ENCODE measurements at regions not wholly inside any gene's neighbourhood (a gene's known extent, or its start where the extent isn't known, plus 50 kb on each side); places are given as distances from the start of the nearest gene placed in this dataset.

DNA sequence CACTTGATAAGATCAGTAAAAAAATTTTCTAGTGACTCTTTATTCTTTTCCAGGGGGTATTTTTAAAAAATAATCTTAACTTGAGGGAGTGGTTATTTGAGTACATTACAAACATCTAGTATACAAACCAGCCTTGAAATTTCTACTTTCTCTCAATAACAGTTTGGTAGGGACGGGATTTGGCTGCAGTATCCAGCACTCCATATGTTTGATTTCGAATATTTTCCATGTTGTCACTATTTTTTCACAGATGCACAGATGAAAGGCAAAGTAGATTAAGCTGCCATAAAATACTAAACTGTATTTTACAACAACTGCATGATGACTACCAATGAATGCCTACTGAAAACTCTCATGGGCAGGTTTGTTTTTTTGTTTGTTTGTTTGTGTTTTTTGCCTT, 225.0 kb downstream of the COX7B2 start:
- no peak for DNase-seq (ENCODE audit: low read depth)
- no peak for FAIRE-seq
- Histone ChIP-seq H3K4me3 (ENCODE audit: low read depth, low read length) (no peak overlapping the region), H3K27me3 (ENCODE audit: control insufficient read depth, insufficient read depth, low read length) (no peaks in the 10 kb centered on the region), H3K36me3 (ENCODE audit: control insufficient read depth, insufficient read depth, low read length) (no peaks in the 10 kb centered on the region)
- TF ChIP-seq, protein P1, sequence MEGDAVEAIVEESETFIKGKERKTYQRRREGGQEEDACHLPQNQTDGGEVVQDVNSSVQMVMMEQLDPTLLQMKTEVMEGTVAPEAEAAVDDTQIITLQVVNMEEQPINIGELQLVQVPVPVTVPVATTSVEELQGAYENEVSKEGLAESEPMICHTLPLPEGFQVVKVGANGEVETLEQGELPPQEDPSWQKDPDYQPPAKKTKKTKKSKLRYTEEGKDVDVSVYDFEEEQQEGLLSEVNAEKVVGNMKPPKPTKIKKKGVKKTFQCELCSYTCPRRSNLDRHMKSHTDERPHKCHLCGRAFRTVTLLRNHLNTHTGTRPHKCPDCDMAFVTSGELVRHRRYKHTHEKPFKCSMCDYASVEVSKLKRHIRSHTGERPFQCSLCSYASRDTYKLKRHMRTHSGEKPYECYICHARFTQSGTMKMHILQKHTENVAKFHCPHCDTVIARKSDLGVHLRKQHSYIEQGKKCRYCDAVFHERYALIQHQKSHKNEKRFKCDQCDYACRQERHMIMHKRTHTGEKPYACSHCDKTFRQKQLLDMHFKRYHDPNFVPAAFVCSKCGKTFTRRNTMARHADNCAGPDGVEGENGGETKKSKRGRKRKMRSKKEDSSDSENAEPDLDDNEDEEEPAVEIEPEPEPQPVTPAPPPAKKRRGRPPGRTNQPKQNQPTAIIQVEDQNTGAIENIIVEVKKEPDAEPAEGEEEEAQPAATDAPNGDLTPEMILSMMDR (IDR thresholded peaks at IDR 0.05; ENCODE audit: insufficient read depth, low read length, severe bottlenecking): no peak

DNA sequence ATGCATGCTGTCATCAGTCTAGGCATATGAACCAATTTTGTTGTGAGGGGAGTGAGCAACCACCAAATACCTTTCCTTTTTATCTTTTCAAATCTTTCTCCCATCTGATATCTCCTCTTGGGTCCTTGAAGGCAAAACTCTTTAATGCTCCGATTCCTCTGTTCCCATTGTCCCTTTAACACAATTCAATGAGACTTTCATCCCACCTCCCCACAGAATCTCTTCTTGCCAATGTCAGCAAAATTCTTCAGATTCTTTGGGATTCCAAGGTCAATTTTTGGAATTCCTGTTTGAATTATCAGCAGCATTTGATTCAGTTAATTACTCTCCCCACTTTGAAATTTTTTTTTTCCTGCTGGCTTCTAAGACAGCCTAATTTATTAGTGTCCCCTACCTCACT, 232.7 kb downstream of the COX7B2 start:
- H3K36me3 ChIP-seq (ENCODE audit: control insufficient read depth, insufficient read depth, low read length): no peaks in the 10 kb centered on the region
- no peak for FAIRE-seq
- TF ChIP-seq, protein P1 (IDR thresholded peaks at IDR 0.05; ENCODE audit: insufficient read depth, low read length, severe bottlenecking): no peak
- no peaks in the 10 kb centered on the region for H3K27me3 ChIP-seq (ENCODE audit: control insufficient read depth, insufficient read depth, low read length)
- no peak for DNase-seq (ENCODE audit: low read depth)
- H3K4me3 ChIP-seq (ENCODE audit: low read depth, low read length): no peak overlapping the region

DNA sequence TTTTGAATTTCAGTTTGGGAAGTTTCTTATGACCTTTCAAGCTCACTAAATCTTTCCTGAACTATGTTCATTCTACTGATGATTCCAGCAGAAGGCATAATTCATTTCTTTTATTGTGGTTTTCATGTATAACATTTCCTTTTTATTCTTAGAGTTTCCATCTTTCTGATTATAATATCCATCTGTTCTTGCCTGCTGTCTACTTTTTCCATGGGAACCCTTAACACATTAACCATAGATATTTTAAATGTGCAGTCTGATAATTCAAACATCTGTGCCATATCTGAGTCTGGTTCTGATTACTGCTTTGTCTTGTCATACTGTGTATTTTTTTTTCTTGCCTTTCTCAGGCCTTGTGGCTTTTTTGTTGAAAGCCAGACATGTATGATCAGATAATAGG, 234.7 kb downstream of the COX7B2 start:
- Histone ChIP-seq H3K4me3 (ENCODE audit: low read depth, low read length) (no peak overlapping the region), H3K27me3 (ENCODE audit: control insufficient read depth, insufficient read depth, low read length) (no peaks in the 10 kb centered on the region), H3K36me3 (ENCODE audit: control insufficient read depth, insufficient read depth, low read length) (no peaks in the 10 kb centered on the region)
- DNase-seq (ENCODE audit: low read depth) (no peak), FAIRE-seq (no peak)
- TF ChIP-seq, protein P1 (IDR thresholded peaks at IDR 0.05; ENCODE audit: insufficient read depth, low read length, severe bottlenecking): no peak

DNA sequence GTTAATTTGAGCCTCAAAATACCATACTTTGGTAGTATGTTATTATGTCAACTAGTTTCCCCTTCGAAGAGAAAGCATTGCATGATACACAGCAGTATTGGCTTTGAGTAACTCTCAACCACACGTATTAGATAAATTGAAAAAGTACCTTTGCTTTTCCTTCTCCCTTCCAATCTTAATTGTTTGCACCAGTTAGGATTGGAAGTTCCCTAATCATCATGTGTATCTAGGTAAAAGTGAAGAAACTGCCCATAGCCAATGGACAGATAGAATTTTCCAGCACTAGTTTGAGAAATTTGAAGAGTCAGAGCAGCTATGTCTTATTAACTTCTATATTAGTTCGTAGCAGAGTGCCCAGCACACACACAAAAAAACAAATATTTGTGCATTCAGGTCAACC, 241.3 kb downstream of the COX7B2 start:
- H3K4me3 ChIP-seq (ENCODE audit: low read depth, low read length): no peak overlapping the region
- TF ChIP-seq, protein P1 (IDR thresholded peaks at IDR 0.05; ENCODE audit: insufficient read depth, low read length, severe bottlenecking): no peak
- no peak for DNase-seq (ENCODE audit: low read depth)
- no peaks in the 10 kb centered on the region for H3K27me3 ChIP-seq (ENCODE audit: control insufficient read depth, insufficient read depth, low read length)
- no peak for FAIRE-seq
- H3K36me3 ChIP-seq (ENCODE audit: control insufficient read depth, insufficient read depth, low read length): no peaks in the 10 kb centered on the region

DNA sequence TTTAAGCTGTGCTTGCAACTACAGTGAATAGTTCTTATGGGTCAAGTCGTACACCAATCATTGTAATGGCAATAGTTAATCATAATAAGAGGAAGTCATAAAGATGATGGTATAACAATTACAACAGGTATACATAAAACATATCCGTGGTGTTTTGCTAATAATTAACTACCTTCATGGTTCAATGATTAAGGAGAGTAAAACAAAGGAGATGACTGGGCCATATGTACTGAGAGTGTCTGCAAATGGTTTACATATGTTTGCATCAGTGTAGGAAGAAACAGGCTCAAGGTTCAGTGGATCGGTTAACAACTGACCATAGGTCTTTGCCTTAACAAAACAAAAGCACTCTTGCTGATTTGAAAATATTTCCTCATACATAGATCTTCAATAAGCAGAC, 253.0 kb downstream of the COX7B2 start:
- no peak for FAIRE-seq
- Histone ChIP-seq H3K27me3 (ENCODE audit: control insufficient read depth, insufficient read depth, low read length) (no peaks in the 10 kb centered on the region), H3K4me3 (ENCODE audit: low read depth, low read length) (no peak overlapping the region), H3K36me3 (ENCODE audit: control insufficient read depth, insufficient read depth, low read length) (no peaks in the 10 kb centered on the region)
- TF ChIP-seq, protein P1 (IDR thresholded peaks at IDR 0.05; ENCODE audit: insufficient read depth, low read length, severe bottlenecking): no peak
- DNase-seq (ENCODE audit: low read depth): no peak

DNA sequence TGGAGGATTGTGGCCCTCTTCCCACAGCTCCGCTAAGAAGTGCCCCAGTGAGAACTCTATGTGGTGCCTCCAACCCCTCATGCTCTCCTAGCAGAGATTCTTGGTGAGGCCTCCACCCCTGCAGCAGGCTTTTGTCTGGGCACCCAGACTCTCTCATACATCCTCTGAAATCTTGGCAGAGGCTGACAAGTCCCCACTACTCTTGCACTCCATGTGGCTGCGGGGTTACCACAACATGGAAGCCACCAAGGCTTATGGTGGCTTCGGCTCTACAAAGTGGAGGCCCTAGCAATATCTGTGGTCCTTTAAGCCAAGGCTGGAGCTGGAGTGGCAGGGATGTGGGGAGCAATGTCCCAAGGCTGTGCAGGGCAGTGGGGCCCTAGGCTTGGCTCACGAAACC, 255.2 kb downstream of the COX7B2 start:
- Histone ChIP-seq H3K27me3 (ENCODE audit: control insufficient read depth, insufficient read depth, low read length) (no peaks in the 10 kb centered on the region), H3K4me3 (ENCODE audit: low read depth, low read length) (no peak overlapping the region), H3K36me3 (ENCODE audit: control insufficient read depth, insufficient read depth, low read length) (no peaks in the 10 kb centered on the region)
- FAIRE-seq (no peak), DNase-seq (ENCODE audit: low read depth) (no peak)
- TF ChIP-seq, protein P1 (IDR thresholded peaks at IDR 0.05; ENCODE audit: insufficient read depth, low read length, severe bottlenecking): no peak

Measured in bronchial epithelial cell (primary cell).